NCI-H526 (cell line): ENCODE measurements at regions not wholly inside any gene's neighbourhood (a gene's known extent, or its start where the extent isn't known, plus 50 kb on each side); places are given as distances from the start of the nearest gene placed in this dataset.
"Not testable (repeated sequence)": the region's sequence is repeated elsewhere in the genome, so short reads cannot be mapped to it uniquely, and the experiment has no call there.

Experiments
- DNase-seq, 2 experiments: peaks; one replicate each; lab custom pipeline; 2025; lab: John Stamatoyannopoulos, UW

DNA sequence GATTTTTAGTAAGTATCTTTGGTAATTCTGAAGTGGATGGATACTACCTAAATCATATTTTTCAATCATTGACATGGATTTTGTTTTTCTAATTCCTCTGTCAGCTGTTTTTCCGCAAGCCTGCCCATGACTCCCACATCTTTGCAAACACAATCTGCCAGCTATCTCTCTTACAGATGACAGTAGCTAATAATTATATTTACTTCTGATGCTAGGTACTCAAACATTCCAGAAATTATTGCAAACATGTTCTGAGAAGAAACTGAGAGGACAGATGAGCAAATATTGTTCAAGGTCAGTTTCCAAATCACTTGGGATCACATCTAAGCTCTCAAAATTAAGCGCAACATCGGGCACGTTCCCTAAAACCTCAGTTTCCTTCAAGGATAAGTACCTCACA is 270.0 kb upstream of the CDH19 start:
- no peak for DNase-seq

DNA sequence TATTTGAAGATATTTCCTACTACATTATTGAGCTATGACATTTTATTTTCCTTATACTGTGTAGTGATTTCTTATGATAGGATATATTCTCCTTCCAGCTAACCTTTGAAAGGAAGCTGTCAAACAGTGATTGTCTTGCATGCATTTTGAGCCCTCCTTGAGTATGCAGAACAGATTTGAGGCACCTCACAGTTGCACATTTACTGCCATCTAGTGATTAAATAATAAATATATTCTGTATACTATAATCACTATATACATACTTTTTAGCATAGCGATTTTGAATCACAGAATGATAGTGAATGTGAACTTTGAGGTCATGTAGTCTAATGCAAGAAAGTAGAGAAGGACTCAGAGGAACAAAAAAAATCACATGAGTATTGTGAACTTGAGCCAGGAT is 268.4 kb upstream of the CDH19 start:
- peak in 1 of 2 experiments; percentile 30 for DNase-seq

DNA sequence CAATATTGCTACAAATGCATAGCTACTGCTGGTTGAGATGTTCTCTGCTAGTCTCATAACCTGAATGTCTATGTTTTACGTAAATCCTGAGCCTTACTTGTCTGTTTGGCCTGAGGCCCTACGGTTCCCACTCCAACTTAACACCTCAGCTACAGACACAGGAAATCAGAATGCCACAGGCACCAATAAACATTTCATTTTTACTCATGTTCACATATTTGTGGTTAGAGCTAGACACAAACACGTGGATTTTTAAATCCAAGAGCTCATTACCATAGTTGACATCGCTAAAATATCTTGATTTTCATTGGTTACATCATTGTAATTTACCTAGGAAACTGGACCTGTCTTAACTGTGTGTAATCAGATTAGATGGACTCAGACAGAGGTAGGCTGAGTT is 263.8 kb upstream of the CDH19 start:
- no peak for DNase-seq

DNA sequence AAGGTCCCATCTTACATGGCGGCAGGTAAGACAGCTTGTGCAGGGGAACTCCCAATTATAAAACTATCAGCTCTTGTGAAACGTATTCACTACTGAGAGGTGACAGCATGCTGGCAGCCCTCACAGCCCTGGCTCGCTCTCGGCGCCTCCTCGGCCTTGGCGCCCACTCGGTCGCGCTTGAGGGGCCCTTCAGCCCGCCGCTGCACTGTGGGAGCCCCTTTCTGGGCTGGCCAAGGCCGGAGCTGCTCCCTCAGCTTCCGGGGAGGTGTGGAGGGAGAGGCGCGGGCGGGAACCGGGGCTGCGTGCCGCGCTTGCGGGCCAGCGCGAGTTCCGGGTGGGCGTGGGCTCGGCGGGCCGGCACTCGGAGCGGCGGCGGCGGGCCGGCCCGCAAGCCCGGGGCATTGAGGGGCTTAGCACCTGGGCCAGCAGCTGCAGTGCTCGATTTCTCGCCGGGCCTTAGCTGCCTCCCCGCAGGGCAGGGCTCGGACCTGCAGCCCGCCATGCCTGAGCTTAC is 262.6 kb upstream of the CDH19 start:
- not testable (repeated sequence) for DNase-seq

DNA sequence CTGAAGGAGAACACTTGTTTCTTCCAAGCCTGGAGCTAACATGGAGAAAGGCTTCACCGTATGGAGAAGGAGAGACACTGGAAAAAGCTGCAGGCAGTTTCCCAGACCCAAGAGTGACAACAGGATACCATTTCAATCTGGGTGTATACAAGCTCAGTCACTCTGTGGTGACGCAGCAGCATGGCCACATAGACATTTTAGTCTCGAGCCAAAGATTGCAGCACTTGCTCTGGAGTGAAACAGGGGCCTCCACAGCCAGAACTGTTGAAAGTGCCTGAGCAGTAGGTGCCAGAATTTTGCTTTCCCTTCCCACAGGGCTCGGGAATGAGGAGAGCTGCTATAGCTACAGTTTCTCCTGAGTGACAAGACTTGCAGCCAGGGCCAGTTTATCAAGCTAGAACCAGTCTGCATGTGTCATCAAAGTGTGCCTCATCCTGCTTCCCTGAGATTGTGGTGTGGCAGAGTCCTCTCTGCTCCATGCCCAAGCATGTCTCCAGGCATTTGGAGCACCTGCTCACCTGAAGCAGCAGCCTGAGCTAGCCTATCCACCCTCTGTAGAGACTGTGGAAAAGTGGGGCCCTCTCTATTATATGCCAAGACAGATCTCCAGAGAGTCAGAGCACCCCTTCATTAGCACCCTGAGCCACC is 234.6 kb upstream of the CDH19 start:
- DNase-seq, result no peak

DNA sequence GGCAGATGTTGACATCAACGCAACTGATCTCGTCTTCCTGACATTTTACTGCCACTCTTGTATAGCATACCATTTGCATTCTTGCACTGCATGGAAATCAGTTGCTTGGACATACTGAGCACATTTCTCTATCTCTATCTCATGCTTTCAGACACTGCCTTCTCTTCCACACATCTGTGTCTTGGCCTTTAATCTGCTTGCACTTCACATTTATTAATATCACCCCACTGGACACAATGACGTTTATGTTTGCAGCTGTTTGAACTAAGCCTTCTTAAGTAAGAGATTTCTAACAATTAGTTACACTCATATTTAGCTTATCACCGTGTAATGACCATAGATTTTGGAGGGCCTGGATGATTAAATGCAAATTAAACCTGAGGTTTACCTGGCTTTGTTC is 229.8 kb upstream of the CDH19 start:
- DNase-seq, result peak in 1 of 2 experiments; percentile 43

DNA sequence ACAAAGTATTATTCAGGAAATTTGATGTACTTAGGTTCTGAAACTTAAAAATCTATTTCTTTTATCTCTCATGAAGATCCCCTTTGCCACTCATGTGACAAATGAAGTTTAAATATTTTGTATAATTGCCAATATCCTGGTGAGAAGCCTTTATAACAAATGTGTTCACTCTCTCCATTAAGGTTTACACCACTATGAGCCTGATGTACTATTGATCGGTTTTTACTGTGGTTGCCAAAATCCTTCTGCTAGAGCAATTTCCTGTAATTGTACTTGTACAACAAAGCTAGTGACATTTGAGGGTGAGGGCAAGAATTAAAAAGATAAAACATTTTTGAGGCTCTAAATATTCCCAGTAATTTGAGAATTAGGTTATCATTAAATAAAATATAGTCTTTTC is 222.3 kb upstream of the CDH19 start:
- no peak for DNase-seq

DNA sequence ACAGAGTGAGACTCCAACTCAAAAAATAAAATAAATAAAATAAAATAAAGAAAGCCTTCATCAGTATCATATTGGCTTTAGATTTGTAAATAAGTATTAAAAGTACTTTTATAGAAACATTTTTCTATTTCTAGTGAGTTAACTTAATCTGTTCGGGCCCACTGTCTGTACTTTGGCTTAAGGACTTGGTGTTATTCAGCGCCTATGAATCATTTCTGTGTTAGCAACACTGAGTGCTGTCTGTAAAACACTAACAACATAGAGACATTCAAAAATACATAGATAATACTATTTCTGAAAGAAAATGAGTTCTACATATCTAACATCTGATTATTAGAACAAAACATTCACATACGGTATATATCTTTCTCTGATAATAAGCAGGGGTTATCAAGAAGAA is 221.5 kb upstream of the CDH19 start:
- DNase-seq, result no peak

DNA sequence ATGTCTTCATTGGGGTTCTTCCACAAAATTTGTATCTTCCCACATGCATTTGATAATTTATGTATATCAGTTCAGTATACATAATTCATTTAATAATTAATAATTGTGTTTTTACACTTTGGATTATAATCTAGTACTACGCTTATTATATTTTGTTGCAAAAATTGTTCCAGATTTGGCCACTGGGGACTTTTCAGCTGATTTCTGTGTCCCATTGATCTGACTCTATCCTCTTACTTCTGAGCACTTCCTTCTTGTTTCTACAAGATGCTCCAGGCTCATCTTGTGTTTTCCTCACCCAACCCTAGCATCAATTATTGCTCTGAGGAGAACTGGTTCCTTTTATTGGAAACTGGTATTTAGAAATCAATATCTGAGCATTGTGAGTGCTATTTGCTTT is 215.3 kb upstream of the CDH19 start:
- no peak for DNase-seq

DNA sequence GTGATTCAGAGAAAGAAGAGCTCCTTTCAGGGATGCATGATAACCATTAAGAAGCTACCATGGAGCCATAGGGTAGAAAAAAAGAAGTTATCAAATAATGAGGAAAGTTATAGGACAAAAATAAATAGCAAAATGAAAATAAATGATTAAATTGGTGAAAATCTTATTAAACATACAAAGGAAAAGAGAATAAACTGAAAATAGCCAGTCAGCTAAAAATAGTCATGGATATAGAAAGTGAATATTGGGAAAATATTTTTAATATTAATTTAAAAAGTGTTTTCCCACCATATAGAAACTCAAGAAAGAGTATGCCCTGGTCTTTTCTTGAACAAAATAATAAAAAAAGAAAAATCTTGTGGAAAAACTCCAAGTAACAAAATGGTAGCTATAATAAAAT is 209.2 kb upstream of the CDH19 start:
- no peak for DNase-seq

DNA sequence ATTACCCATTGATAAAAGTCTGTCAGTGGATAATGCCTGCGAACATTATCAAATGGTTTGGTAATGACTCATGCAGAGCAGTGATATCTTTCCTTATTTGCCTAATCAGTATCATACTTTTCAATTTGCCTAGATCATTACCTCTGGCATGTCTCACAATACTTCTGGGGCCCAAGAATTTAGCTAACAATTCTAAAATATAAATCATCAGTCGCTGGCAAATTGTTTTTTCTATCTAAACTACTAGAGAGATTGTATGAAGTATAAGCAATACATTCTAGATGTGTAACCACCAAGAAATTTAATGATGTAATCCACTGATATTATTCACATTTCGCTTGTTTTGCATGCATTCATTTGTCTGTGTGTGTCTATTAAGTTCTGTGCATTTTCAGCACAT is 191.2 kb upstream of the CDH19 start:
- peak in 1 of 2 experiments; percentile 6 for DNase-seq

DNA sequence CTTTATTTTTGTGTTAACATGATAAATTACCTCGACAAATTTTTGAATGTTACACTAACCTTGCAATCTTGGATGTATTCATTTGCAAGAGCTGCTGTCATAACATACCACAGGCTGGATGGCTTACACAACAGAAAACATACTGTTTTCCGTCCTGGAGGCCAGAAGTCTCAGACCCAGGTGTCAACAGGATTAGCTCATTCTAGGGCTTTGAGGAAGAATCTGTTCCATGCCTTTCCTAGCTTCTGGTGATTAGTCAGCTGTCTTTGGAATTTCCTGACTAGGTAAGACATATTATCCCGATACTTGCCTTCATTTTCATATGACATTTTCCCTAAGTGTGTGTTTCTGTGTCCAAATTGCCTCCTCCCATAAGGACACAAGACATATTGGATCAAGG is 188.6 kb upstream of the CDH19 start:
- no peak for DNase-seq

DNA sequence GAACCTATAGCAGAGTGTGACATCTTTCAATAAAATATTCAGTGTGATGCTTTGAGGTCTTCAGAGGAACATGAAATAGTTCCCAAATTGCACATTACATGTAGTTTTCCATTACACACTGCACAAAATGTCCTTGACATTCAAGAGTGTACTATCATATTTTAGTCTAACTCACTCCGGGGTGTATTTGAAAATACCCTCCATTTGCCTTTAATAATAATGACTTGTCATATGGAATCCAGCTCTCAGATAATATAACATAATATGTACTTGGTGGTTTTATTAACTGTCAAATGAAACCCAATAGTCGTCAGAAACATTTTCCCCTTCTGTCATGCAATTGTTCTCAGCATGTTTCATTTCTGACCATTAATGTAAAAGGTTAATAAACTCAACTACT is 176.7 kb upstream of the CDH19 start:
- DNase-seq, result no peak

DNA sequence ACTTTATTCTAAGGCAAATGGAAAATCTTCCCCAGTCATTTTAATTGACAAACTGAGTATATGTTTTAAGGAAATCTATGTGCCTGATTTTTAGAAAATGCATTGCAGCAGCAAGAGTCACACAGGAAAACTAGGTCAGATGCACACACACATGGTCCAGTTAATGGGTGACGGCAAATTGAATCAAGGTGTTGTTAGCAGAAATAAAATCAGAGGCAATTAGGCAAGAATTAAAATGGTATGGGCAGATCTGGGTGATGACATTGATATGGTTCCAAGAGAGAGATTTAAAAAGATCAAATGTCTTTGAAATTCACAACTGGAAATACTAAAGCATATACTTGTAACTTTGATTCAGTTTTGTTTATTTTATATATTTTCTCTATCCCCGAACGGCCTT is 174.2 kb upstream of the CDH19 start:
- DNase-seq, result no peak

DNA sequence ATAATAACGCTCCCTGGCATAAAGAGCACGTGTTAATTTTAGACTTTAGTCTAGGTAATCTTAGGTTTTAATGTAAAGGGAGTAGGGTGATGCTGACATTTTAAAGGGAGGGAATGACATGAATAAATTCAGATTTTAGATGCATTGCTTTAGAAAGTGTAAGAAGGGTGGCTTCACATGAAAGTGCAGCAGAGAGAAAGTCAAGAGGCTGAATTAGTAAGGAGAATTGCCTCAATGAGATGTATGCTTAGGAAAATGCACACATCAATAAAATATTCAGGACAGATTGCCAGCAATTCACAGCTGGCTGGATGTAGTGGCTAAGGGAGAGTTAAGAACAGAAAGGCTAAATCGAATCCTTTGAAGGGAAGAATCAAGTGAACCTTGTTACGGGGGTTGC is 165.5 kb upstream of the CDH19 start:
- DNase-seq, result peak; percentile 9 to 20

DNA sequence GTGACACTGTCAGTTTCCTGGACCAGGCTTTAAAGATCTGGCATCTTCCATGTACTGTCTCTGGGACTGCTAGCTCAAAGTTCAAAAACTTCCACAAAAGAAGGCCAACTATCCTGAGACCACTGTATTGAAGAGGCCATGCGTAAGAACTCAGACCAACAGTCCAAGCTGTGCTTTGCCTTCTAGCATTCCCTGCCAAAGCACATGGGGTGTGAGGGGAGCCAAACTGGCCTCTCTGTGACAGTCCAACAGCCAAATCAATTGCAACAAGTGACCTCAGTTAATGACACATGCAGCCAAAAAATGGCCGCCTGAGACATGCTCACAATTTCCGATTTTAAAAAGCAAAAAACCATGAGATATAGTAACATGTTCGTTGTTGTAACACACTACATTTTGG is 160.3 kb upstream of the CDH19 start:
- no peak for DNase-seq

DNA sequence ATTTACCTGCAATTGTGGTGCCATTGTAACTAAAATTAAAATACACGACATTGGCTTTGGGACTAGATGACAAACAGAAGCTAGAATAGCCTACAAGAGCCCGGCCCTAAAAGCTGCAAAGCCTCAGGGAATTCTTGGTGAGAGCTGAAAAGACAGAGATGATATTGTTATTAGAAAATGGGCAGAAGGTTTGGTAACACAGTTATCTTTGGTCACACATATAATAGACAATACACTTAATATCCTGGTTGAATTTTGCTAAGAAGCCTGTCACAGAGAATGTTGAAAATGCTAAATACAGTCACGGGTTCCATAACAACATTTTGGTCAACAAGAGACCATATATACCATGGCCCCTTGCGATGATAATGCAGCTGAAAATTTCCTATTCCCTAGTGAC is 157.3 kb upstream of the CDH19 start:
- DNase-seq, result no peak

DNA sequence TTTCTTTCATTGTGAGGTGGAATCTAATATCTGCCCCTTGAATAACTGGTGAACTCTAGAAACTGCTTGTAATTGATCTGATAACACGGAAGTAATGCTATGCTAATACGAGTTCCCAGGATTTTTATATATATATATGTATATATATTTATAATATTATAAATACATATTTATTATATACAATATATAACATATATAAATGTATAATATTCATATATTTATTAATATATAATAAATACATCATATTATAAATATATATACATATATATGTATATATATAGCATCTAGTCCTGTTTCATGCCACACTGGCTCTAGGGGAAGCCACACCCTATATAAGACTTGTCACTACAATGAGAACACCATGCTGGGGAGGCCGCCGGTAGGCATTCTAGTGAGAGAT is 156.7 kb upstream of the CDH19 start:
- no peak for DNase-seq

DNA sequence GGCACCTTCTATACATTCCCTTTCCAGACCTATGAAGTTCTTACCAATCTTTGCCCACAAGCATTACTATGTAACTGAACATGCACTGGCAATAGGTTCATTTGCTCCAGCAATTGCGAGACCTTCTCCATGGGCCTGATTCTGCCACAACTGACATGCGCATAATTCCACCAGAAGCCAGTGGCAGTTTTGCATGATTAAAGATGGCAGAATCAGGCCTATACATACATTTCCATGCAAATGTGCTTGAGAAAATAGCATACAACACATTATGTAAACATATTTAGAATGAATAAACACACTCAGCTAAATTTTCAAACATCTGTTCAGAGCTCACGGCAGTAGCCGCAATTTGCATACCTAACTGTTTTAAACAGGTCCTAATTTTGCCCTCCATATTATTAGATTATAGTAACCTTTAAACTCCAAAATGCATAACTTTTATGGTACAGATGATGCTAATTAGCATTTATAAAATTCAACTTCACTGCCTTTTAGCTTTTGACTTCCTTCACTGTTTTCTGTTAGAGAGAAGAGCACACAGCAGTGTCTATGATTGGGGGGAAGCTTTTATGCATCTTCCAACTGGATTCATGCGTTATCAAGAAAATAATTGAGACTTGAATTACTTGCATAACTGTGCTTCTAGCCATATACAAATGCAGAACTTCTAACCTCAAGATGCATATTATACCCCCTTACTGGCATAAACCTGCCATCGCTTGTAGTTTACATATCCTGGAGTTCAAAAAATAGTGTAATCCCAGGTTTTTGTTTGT is 155.3 kb upstream of the CDH19 start:
- DNase-seq, result peak; percentile 88 to 90

DNA sequence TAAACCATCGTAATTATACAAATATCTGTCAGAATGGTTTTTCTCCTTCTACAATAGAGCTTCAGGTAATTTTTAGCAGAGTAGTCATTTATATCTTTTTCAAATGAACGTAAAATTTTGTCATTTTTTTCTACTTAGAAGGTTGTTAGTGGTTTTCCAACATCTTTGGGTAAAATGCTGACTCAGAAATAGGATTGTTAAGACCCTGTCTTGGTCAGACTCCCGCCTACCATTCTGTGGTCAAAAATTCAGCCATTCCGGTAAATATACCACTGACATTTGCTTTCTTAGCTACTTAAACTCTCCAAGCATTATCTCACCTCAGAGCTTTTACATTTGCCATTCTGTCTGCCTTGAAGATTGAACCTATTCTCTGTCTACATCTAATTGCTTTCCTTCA is 154.1 kb upstream of the CDH19 start:
- DNase-seq, result no peak

DNA sequence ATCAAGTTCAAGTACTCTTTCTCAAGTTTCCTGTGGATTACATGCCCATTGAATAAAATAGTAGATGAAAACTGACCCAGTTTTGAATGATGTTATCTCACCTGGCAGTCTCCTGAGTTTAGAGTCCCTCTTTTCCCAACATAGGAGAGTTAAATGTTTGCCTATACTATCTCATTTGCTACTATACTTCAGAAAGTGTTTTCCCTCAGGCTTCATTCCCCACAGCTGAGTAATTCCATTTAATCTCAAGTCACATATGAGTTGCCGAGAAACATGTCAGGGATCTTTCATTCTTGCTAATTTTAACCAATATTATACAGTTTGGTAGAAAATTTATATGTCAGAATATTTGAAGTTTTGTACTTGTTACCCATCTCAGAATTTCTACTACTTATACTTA is 150.4 kb upstream of the CDH19 start:
- no peak for DNase-seq

DNA sequence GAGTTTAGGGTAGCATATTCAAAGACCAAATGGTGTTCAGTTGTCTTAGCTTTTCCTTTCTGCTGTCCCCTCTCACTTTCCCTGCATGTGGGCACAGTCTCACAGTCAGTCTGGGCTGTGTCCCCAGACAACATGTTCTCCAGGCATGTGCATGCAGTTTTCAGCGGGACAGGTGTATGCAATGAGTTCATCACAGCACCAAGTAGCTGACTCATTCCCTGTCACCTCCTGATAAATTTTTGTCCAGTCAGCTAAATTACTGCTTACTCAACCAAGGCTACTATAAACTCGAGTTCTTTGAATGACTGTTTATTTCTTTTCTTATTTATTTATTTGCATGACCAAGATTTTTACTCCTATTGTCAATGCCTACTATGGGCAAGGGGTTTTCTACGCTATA is 148.8 kb upstream of the CDH19 start:
- no peak for DNase-seq

DNA sequence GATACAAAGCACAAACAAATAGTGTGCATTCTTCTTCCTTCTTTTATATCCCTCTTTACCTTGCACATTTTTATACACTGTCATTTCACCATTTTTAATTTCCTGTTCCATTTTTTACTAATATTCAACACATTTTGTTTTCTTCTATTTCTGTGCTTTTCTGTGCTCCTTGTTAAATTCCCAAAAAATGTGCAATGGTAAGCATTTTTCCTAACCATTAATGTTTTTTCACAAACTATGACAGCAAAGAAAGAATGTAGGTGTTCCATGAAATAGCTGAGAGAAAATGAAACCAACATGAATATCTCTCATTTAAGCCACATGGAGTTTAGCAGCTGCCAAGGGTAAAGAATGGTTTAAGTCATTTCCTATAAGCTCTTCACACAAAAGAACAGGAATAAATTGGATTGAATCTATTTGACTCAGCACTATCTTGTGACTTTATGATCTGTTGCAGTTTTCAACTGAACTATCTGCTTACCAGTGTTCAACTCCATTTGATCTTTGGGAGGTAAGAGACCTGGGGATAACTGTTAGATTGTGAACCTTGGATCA is 145.7 kb upstream of the CDH19 start:
- DNase-seq, result no peak
